PC-9 (cell line): ENCODE measurements at regions not wholly inside any gene's neighbourhood (a gene's known extent, or its start where the extent isn't known, plus 50 kb on each side); places are given as distances from the start of the nearest gene placed in this dataset.

Experiments used
- BruUV-seq: library from RNA; stranded (reverse); fragments of 400-500 nt; replicated peaks from 2 replicates; lab custom pipeline; 2021; lab: Mats Ljungman, UMichigan
- CTCF ChIA-PET: fragments of 300-600 bp; sonication (Branson Sonifier 250); formaldehyde crosslinking; loops from one replicate; lab custom pipeline; 2022; ENCODE audit warnings: antibody characterized with exemption; lab: Charles Lee
- POLR2A ChIA-PET: fragments of 300-600 bp; sonication (Branson Sonifier 250); formaldehyde crosslinking; loops from one replicate; lab custom pipeline; 2022; ENCODE audit warnings: antibody characterized with exemption; ENCODE audit not compliant: unreplicated experiment; lab: Charles Lee
- DNase-seq, 2 experiments: peaks; one replicate each; pipeline versions ENCODE4 v3.0.0 to v3.0.0-alpha.2; 2015 to 2022; ENCODE audit warnings: mixed read lengths in 1 of 2
- H2AFZ ChIP-seq: fragments of 200-600 bp; sonication (generic); 2 replicates; pipeline ENCODE4 v1.8.1; 2017; ENCODE audit warnings: antibody characterized with exemption
- H3F3A ChIP-seq: fragments of 200-600 bp; sonication (generic); 2 replicates; pipeline ENCODE4 v1.8.1; 2017; ENCODE audit warnings: antibody characterized with exemption, mild to moderate bottlenecking, low read depth; ENCODE audit not compliant: insufficient read depth
- H3K27ac ChIP-seq: fragments of 200-600 bp; sonication (generic); 2 replicates; pipeline ENCODE4 v1.6.1; 2016; ENCODE audit warnings: mixed run types
- H3K27me3 ChIP-seq: fragments of 200-600 bp; sonication (generic); 2 replicates; pipeline ENCODE4 v1.6.1; 2016; ENCODE audit warnings: low read depth, mixed run types; ENCODE audit not compliant: insufficient read depth
- H3K36me3 ChIP-seq: fragments of 200-600 bp; sonication (generic); 2 replicates; pipeline ENCODE4 v1.6.1; 2016; ENCODE audit warnings: low read depth, mixed run types
- H3K4me1 ChIP-seq: fragments of 200-600 bp; sonication (generic); replicated peaks from 2 replicates; pipeline ENCODE4 v1.6.1; 2016; ENCODE audit warnings: mixed run types; ENCODE audit not compliant: insufficient read depth
- H3K4me2 ChIP-seq: fragments of 200-600 bp; sonication (generic); 2 replicates; pipeline ENCODE4 v1.6.1; 2017; ENCODE audit warnings: mixed run types
- H3K4me3 ChIP-seq: fragments of 200-600 bp; sonication (generic); 2 replicates; pipeline ENCODE4 v1.6.1; 2016; ENCODE audit warnings: mixed run types
- H3K79me2 ChIP-seq: fragments of 200-600 bp; sonication (generic); 2 replicates; pipeline ENCODE4 v1.6.1; 2017; ENCODE audit warnings: low read depth, mixed run types
- H3K9me2 ChIP-seq: fragments of 200-600 bp; sonication (generic); 2 replicates; pipeline ENCODE4 v1.8.1; 2017; ENCODE audit warnings: mild to moderate bottlenecking; ENCODE audit not compliant: insufficient read depth
- H3K9me3 ChIP-seq: fragments of 200-600 bp; sonication (generic); 2 replicates; pipeline ENCODE4 v1.8.1; 2016; ENCODE audit warnings: low read depth; ENCODE audit not compliant: insufficient read depth
- H4K20me1 ChIP-seq: fragments of 200-600 bp; sonication (generic); 2 replicates; pipeline ENCODE4 v1.8.1; 2017; ENCODE audit not compliant: insufficient read depth
- CTCF ChIP-seq: fragments of 200-600 bp; sonication (generic); conservative IDR thresholded peaks from 2 replicates; pipeline ENCODE4 v1.6.1; 2017; ENCODE audit warnings: mixed run types, antibody characterized with exemption, mild to moderate bottlenecking, moderate library complexity
- EZH2 ChIP-seq: fragments of 200-600 bp; sonication (generic); IDR thresholded peaks from 2 replicates; pipeline ENCODE4 v1.8.0; 2017; ENCODE audit warnings: antibody characterized with exemption, low read depth
- intact Hi-C: fragments of 100-400 bp; cut with micrococcal nuclease; formaldehyde crosslinking; loops from one replicate; pipeline ENCODE4 v1.10.0; 2022; ENCODE audit not compliant: unreplicated experiment

GRCh38 chr13:74324338-74324737 is 190.1 kb upstream of the KLF12 start:
- no peaks in the 10 kb centered on the region for H3K36me3 ChIP-seq
- POLR2A ChIA-PET: no interaction called here
- H3K27ac ChIP-seq: no peak overlapping the region
- no peaks in the 10 kb centered on the region for H3K9me2 ChIP-seq
- no peaks in the 10 kb centered on the region for H3K9me3 ChIP-seq
- no peak overlapping the region for H2AFZ ChIP-seq
- H3K4me3 ChIP-seq: no peak overlapping the region
- no peaks in the 10 kb centered on the region for H3K4me1 ChIP-seq
- CTCF ChIA-PET: no interaction called here
- TF ChIP-seq EZH2: no peak
- TF ChIP-seq CTCF: no peak
- no peak for DNase-seq
- no peaks in the 10 kb centered on the region; the same call in 1 of the 2 replicates for H4K20me1 ChIP-seq
- no peaks in the 10 kb centered on the region for H3K27me3 ChIP-seq
- H3K79me2 ChIP-seq: no peaks in the 10 kb centered on the region
- no peaks in the 10 kb centered on the region for H3F3A ChIP-seq
- BruUV-seq: no TSS peak
- intact Hi-C loops: no loop called here
- no peak overlapping the region for H3K4me2 ChIP-seq

GRCh38 chr13:74322562-74322961 is 188.4 kb upstream of the KLF12 start:
- no peaks in the 10 kb centered on the region for H3K4me1 ChIP-seq
- no peaks in the 10 kb centered on the region for H3F3A ChIP-seq
- TF ChIP-seq CTCF (no peak), EZH2 (no peak)
- BruUV-seq: no TSS peak
- no peaks in the 10 kb centered on the region for H3K79me2 ChIP-seq
- H3K27ac ChIP-seq: no peak overlapping the region
- ChIA-PET POLR2A (no interaction called here), CTCF (no interaction called here)
- no peaks in the 10 kb centered on the region for H3K27me3 ChIP-seq
- H3K9me2 ChIP-seq: no peaks in the 10 kb centered on the region
- no peaks in the 10 kb centered on the region for H3K9me3 ChIP-seq
- no peak overlapping the region for H3K4me3 ChIP-seq
- H3K4me2 ChIP-seq: no peak overlapping the region
- H3K36me3 ChIP-seq: no peaks in the 10 kb centered on the region
- H4K20me1 ChIP-seq: no peaks in the 10 kb centered on the region; the same call in 1 of the 2 replicates
- intact Hi-C loops: no loop called here
- no peak for DNase-seq
- H2AFZ ChIP-seq: no peak overlapping the region; the same call in 1 of the 2 replicates

- intact Hi-C loops: no loop called here
- Histone ChIP-seq H3K27me3 (no peaks in the 10 kb centered on the region), H3K4me1 (no peaks in the 10 kb centered on the region), H3F3A (no peaks in the 10 kb centered on the region), H3K27ac (no peak overlapping the region), H3K9me3 (no peaks in the 10 kb centered on the region), H3K79me2 (no peaks in the 10 kb centered on the region), H2AFZ (no peak overlapping the region), H3K36me3 (no peaks in the 10 kb centered on the region), H3K9me2 (no peaks in the 10 kb centered on the region), H3K4me3 (no peak overlapping the region), H3K4me2 (no peak overlapping the region), H4K20me1 (no peaks in the 10 kb centered on the region; the same call in 1 of the 2 replicates)
- TF ChIP-seq EZH2: no peak
- no TSS peak for BruUV-seq
- DNase-seq: no peak
- ChIA-PET CTCF (no interaction called here), POLR2A (no interaction called here)
Measured at GRCh38 chr13:74320282-74320681, 186.1 kb upstream of the KLF12 start.

- no peak overlapping the region for H2AFZ ChIP-seq
- H3K4me3 ChIP-seq: no peak overlapping the region
- TF ChIP-seq EZH2 (no peak), CTCF (no peak)
- BruUV-seq: no TSS peak
- intact Hi-C loops: no loop called here
- H3K4me2 ChIP-seq: no peak overlapping the region
- POLR2A ChIA-PET: no interaction called here
- no peak overlapping the region for H3K27ac ChIP-seq
- H3K27me3 ChIP-seq: no peaks in the 10 kb centered on the region
- no peaks in the 10 kb centered on the region for H3K79me2 ChIP-seq
- H3K9me3 ChIP-seq: no peaks in the 10 kb centered on the region
- H3F3A ChIP-seq: no peaks in the 10 kb centered on the region
- no peaks in the 10 kb centered on the region for H3K9me2 ChIP-seq
- H3K4me1 ChIP-seq: no peaks in the 10 kb centered on the region
- no peak for DNase-seq
- no peaks in the 10 kb centered on the region; the same call in 1 of the 2 replicates for H4K20me1 ChIP-seq
- no peaks in the 10 kb centered on the region for H3K36me3 ChIP-seq
- CTCF ChIA-PET: no interaction called here
Measured at GRCh38 chr13:74316547-74316946, 182.3 kb upstream of the KLF12 start.
